ENCODE measurements at regions not wholly inside any gene's neighbourhood (a gene's known extent, or its start where the extent isn't known, plus 50 kb on each side); places are given as distances from the start of the nearest gene placed in this dataset.
"Not testable (repeated sequence)": the region's sequence is repeated elsewhere in the genome, so short reads cannot be mapped to it uniquely, and the experiment has no call there.

DNA sequence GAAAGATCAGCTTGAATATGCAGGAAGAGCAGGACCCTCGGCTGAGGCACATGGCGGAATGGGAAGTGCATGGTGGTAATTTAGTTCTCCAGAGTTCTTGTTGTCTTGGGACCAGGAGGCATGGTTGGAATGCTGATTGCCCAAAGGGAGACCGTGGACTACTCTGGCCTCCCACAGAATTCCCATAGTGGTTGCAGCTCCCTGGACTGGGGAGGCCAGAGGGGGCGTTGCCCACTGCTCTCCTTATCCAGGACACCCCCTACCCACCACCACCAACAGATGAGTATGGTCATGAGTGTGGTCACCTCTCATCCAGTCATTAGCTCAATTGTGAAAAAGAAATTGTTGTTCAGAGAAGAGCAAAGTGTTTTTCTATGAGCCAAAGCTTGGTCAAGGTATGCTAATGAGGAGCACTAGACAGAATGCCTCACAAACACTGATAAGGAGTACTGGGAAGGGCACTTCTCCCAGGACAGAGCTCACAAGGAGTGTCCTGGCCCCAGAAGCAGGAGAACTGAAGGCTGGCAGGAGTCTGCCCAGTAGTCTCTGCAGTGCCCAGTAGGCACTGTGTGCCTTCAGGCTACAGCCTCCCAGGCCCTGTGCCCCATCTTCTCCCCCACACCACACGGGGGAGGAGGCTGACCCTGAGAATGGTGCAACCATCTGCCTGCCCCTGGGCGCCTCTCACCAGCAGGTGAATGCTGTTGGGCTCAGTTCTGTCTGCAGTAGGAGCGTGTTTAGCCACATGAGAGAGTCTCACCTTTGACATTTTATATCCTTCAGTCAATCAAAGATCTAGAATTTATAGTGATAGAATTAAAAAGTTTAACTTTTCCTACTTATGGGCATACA, 51.4 kb upstream of the NEK3 start:
- TF ChIP-seq, protein P1, sequence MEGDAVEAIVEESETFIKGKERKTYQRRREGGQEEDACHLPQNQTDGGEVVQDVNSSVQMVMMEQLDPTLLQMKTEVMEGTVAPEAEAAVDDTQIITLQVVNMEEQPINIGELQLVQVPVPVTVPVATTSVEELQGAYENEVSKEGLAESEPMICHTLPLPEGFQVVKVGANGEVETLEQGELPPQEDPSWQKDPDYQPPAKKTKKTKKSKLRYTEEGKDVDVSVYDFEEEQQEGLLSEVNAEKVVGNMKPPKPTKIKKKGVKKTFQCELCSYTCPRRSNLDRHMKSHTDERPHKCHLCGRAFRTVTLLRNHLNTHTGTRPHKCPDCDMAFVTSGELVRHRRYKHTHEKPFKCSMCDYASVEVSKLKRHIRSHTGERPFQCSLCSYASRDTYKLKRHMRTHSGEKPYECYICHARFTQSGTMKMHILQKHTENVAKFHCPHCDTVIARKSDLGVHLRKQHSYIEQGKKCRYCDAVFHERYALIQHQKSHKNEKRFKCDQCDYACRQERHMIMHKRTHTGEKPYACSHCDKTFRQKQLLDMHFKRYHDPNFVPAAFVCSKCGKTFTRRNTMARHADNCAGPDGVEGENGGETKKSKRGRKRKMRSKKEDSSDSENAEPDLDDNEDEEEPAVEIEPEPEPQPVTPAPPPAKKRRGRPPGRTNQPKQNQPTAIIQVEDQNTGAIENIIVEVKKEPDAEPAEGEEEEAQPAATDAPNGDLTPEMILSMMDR (IDR thresholded peaks at IDR 0.05; ENCODE audit: low read depth, low read length, missing input control), result not testable (repeated sequence)
- TF ChIP-seq HNF4G (IDR thresholded peaks at IDR 0.05); GABPA (IDR thresholded peaks at IDR 0.05 in 1 of 2, conservative IDR thresholded peaks at IDR 0.05 in 1 of 2); RAD21 (IDR thresholded peaks at IDR 0.05); TAF1 (conservative IDR thresholded peaks at IDR 0.05); JUND (IDR thresholded peaks at IDR 0.05): not testable (repeated sequence)
- TF ChIP-seq, protein P2, sequence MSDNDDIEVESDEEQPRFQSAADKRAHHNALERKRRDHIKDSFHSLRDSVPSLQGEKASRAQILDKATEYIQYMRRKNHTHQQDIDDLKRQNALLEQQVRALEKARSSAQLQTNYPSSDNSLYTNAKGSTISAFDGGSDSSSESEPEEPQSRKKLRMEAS (IDR thresholded peaks at IDR 0.05), result not testable (repeated sequence)
